Endodermal cell (in vitro differentiated cells): ENCODE measurements at regions not wholly inside any gene's neighbourhood (a gene's known extent, or its start where the extent isn't known, plus 50 kb on each side); places are given as distances from the start of the nearest gene placed in this dataset.

Source experiments
- DNase-seq: peaks from one replicate; pipeline ENCODE4 v3.0.0-alpha.2; 2017
- H3K27ac ChIP-seq: 2 replicates; pipeline ENCODE4 v1.5.1; 2013; ENCODE audit warnings: mild to moderate bottlenecking, low read depth, low read length, moderate library complexity
- H3K27me3 ChIP-seq: 2 replicates; pipeline ENCODE4 v1.6.1; 2013; ENCODE audit warnings: mild to moderate bottlenecking, low read length, moderate library complexity; ENCODE audit not compliant: insufficient read depth, control insufficient read depth, poor library complexity, severe bottlenecking
- H3K36me3 ChIP-seq: 2 replicates; pipeline ENCODE4 v1.7.0; 2013; ENCODE audit warnings: mild to moderate bottlenecking, low read length, moderate library complexity; ENCODE audit not compliant: control insufficient read depth, insufficient read depth
- H3K4me1 ChIP-seq: one replicate; pipeline ENCODE4 v1.7.0; 2013; ENCODE audit warnings: low read length; ENCODE audit not compliant: control insufficient read depth, insufficient read depth
- H3K4me3 ChIP-seq: 2 replicates; pipeline ENCODE4 v1.5.1; 2013; ENCODE audit warnings: mild to moderate bottlenecking, low read length, moderate library complexity
- H3K9ac ChIP-seq: 2 replicates; pipeline ENCODE4 v1.6.1; 2013; ENCODE audit warnings: mild to moderate bottlenecking, low read length, moderate library complexity; ENCODE audit not compliant: poor library complexity, severe bottlenecking; ENCODE audit errors: extremely low read depth
- H3K9me3 ChIP-seq: 2 replicates; pipeline ENCODE4 v1.6.1; 2013; ENCODE audit warnings: mild to moderate bottlenecking, low read length, moderate library complexity; ENCODE audit not compliant: control insufficient read depth
- H3K27ac Mint-ChIP-seq: 2 replicates; pipeline ENCODE4 v1.8.0; 2020; ENCODE audit warnings: mixed read lengths
- H3K27me3 Mint-ChIP-seq: 2 replicates; pipeline ENCODE4 v1.8.0; 2021; ENCODE audit warnings: mild to moderate bottlenecking, mixed read lengths; ENCODE audit not compliant: insufficient read depth
- H3K36me3 Mint-ChIP-seq: 2 replicates; pipeline ENCODE4 v1.8.0; 2020; ENCODE audit warnings: low read depth, mixed read lengths
- H3K4me1 Mint-ChIP-seq: 2 replicates; pipeline ENCODE4 v1.8.0; 2020; ENCODE audit warnings: mixed read lengths
- H3K4me3 Mint-ChIP-seq: 2 replicates; pipeline ENCODE4 v1.8.0; 2020; ENCODE audit warnings: mild to moderate bottlenecking, moderate library complexity, mixed read lengths
- H3K9me3 Mint-ChIP-seq: 2 replicates; pipeline ENCODE4 v1.8.0; 2020; ENCODE audit warnings: mild to moderate bottlenecking, mixed read lengths
- CTCF ChIP-seq: fragments of 200-600 bp; sonication (generic); conservative IDR thresholded peaks from 2 replicates; pipeline ENCODE4 v1.5.0; 2021; ENCODE audit warnings: antibody characterized with exemption, mild to moderate bottlenecking
- WGBS, 2 experiments: methylation state at CpG; one replicate each; pipeline versions ENCODE4 v1.1.5 to v1.1.7; 2013; ENCODE audit warnings: missing lambda C conversion rate in 2 of 2, mixed read lengths in 1 of 2; ENCODE audit not compliant: insufficient coverage in 1 of 2, insufficient read length in 1 of 2; 5-methylcytosine and 5-hydroxymethylcytosine counted together

- WGBS, 2 experiments = 79% methylated on average over 4 of the region's 5 CpGs; no CpG with 5 or more reads in 1 of the 2 experiments
- Mint-ChIP-seq H3K27ac (no peak overlapping the region), H3K9me3 (no peaks in the 10 kb centered on the region), H3K36me3 (no peaks in the 10 kb centered on the region), H3K4me3 (no peak overlapping the region), H3K4me1 (peaks cover 7% of the 10 kb centered on the region), H3K27me3 (no peaks in the 10 kb centered on the region)
- no peak overlapping the region for H3K27ac ChIP-seq
- peaks cover 5% of the 10 kb centered on the region for H3K4me1 ChIP-seq
- H3K36me3 ChIP-seq = no peaks in the 10 kb centered on the region
- H3K9me3 ChIP-seq = no peaks in the 10 kb centered on the region
- no peak for TF ChIP-seq CTCF
- no peak for DNase-seq
- no peak overlapping the region for H3K4me3 ChIP-seq
- H3K27me3 ChIP-seq = no peaks in the 10 kb centered on the region
- no peak overlapping the region for H3K9ac ChIP-seq
Measured at GRCh38 chr5:51043745-51044144, 339.5 kb upstream of the ISL1 start.

GRCh38 chr5:51047369-51047768 lies 335.9 kb upstream of the ISL1 start:
- no peak for TF ChIP-seq CTCF
- H3K27ac Mint-ChIP-seq = no peak overlapping the region
- no peaks in the 10 kb centered on the region for H3K9me3 ChIP-seq
- no peak overlapping the region for H3K4me3 Mint-ChIP-seq
- H3K36me3 ChIP-seq = no peaks in the 10 kb centered on the region
- 96 to 100% methylated on average over 3 to 4 of the region's 4 CpGs for WGBS, 2 experiments
- no peaks in the 10 kb centered on the region for H3K27me3 Mint-ChIP-seq
- H3K27ac ChIP-seq = no peak overlapping the region
- no peak overlapping the region for H3K4me3 ChIP-seq
- no peaks in the 10 kb centered on the region for H3K9me3 Mint-ChIP-seq
- DNase-seq = no peak
- H3K27me3 ChIP-seq = no peaks in the 10 kb centered on the region
- peaks cover 5% of the 10 kb centered on the region for H3K4me1 ChIP-seq
- no peaks in the 10 kb centered on the region for H3K36me3 Mint-ChIP-seq
- H3K9ac ChIP-seq = no peak overlapping the region
- H3K4me1 Mint-ChIP-seq = peaks cover 4% of the 10 kb centered on the region

GRCh38 chr5:51053361-51053760 lies 329.9 kb upstream of the ISL1 start:
- Mint-ChIP-seq H3K36me3 (no peaks in the 10 kb centered on the region), H3K27me3 (peaks cover 4% of the 10 kb centered on the region), H3K9me3 (no peaks in the 10 kb centered on the region), H3K27ac (no peak overlapping the region), H3K4me3 (no peak overlapping the region), H3K4me1 (peaks cover 4% of the 10 kb centered on the region)
- no peaks in the 10 kb centered on the region for H3K9me3 ChIP-seq
- no peak for DNase-seq
- H3K4me3 ChIP-seq = no peak overlapping the region
- TF ChIP-seq CTCF = no peak
- H3K4me1 ChIP-seq = peaks cover 2% of the 10 kb centered on the region
- no peak overlapping the region for H3K9ac ChIP-seq
- WGBS, 2 experiments = 96% methylated on average over 2 of the region's 2 CpGs; no CpG with 5 or more reads in 1 of the 2 experiments
- H3K27ac ChIP-seq = no peak overlapping the region
- H3K36me3 ChIP-seq = no peaks in the 10 kb centered on the region
- H3K27me3 ChIP-seq = no peaks in the 10 kb centered on the region
